ENCODE measurements at regions not wholly inside any gene's neighbourhood (a gene's known extent, or its start where the extent isn't known, plus 50 kb on each side); places are given as distances from the start of the nearest gene placed in this dataset.

DNA sequence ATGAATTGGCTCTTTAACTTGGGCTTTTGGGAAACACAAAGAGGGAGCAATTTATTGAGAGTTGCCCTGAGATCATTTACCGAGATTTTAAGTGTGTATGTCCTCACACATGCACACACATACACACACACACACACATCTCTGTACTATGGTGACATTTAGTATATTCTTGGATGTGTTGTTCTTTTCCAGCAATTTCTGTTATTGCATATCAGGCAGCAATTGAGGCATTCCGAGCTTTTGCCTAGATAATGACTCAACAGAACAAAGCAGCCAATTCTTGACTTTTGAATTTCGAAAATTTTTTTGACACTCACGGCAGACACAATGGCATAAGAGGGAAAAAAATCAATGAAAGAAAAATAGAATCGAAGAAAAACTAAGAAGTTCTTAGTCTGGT lies 248.5 kb downstream of the DUSP6 start:
- Histone ChIP-seq H3K79me2 (ENCODE audit: insufficient read depth) (no peaks in the 10 kb centered on the region), H2AFZ (ENCODE audit: low read depth) (no peak overlapping the region), H3K4me3 (ENCODE audit: low read depth in 2 of 2, low read length in 1 of 2) (no peak overlapping the region), H3K36me3 (replicated peaks in 1 of 2; ENCODE audit: control insufficient read depth in 1 of 2, insufficient read depth in 2 of 2, low read length in 1 of 2) (no peaks in the 10 kb centered on the region), H3F3A (replicated peaks; ENCODE audit: insufficient read depth) (no peaks in the 10 kb centered on the region), H3K4me2 (no peak overlapping the region), H4K20me1 (ENCODE audit: insufficient read depth) (no peaks in the 10 kb centered on the region), H3K9me3 (no peaks in the 10 kb centered on the region), H3K4me1 (ENCODE audit: control insufficient read depth in 1 of 2, insufficient read depth in 2 of 2, low read depth in 1 of 2, low read length in 1 of 2) (peaks cover 10 to 28% of the 10 kb centered on the region in 2 experiments; a peak in 3 of 4 replicates), H3K9ac (no peak overlapping the region), H3K9me2 (no peaks in the 10 kb centered on the region), H3K27me3 (ENCODE audit: insufficient read depth) (no peaks in the 10 kb centered on the region), H3K27ac (ENCODE audit: low read depth in 2 of 2, low read length in 1 of 2) (no peak overlapping the region)
- ChIA-PET POLR2A (no interaction called here), CTCF (no interaction called here)
- 64% methylated on average over 5 of the region's 5 CpGs for WGBS (ENCODE audit: low lambda C conversion rate)
- no peak for DNase-seq
- no peak for TF ChIP-seq YY1 (IDR thresholded peaks at IDR 0.05; ENCODE audit: low read depth)
- no peak for TF ChIP-seq TAF1 (IDR thresholded peaks at IDR 0.05; ENCODE audit: borderline replicate concordance, low read depth, low read length)
- TF ChIP-seq IRF3 (IDR thresholded peaks at IDR 0.05; ENCODE audit: low read depth, low read length) = no peak
- TF ChIP-seq, protein P1, sequence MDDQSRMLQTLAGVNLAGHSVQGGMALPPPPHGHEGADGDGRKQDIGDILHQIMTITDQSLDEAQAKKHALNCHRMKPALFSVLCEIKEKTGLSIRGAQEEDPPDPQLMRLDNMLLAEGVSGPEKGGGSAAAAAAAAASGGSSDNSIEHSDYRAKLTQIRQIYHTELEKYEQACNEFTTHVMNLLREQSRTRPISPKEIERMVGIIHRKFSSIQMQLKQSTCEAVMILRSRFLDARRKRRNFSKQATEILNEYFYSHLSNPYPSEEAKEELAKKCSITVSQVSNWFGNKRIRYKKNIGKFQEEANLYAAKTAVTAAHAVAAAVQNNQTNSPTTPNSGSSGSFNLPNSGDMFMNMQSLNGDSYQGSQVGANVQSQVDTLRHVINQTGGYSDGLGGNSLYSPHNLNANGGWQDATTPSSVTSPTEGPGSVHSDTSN (IDR thresholded peaks at IDR 0.05) = no peak
- no peak for TF ChIP-seq SIN3A (IDR thresholded peaks at IDR 0.05; ENCODE audit: borderline replicate concordance, low read depth, low read length)
- TF ChIP-seq TCF12 (IDR thresholded peaks at IDR 0.05) = no peak
- TF ChIP-seq NFIC (IDR thresholded peaks at IDR 0.05; ENCODE audit: borderline replicate concordance) = no peak
- no peak for TF ChIP-seq EP300 (IDR thresholded peaks at IDR 0.05; ENCODE audit: borderline replicate concordance in 1 of 2, low read depth in 1 of 2, low read length in 1 of 2)
- no peak for TF ChIP-seq USF1 (IDR thresholded peaks at IDR 0.05; ENCODE audit: borderline replicate concordance, low read depth)
- TF ChIP-seq, protein P2, sequence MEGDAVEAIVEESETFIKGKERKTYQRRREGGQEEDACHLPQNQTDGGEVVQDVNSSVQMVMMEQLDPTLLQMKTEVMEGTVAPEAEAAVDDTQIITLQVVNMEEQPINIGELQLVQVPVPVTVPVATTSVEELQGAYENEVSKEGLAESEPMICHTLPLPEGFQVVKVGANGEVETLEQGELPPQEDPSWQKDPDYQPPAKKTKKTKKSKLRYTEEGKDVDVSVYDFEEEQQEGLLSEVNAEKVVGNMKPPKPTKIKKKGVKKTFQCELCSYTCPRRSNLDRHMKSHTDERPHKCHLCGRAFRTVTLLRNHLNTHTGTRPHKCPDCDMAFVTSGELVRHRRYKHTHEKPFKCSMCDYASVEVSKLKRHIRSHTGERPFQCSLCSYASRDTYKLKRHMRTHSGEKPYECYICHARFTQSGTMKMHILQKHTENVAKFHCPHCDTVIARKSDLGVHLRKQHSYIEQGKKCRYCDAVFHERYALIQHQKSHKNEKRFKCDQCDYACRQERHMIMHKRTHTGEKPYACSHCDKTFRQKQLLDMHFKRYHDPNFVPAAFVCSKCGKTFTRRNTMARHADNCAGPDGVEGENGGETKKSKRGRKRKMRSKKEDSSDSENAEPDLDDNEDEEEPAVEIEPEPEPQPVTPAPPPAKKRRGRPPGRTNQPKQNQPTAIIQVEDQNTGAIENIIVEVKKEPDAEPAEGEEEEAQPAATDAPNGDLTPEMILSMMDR (IDR thresholded peaks at IDR 0.05) = no peak
- no peak for TF ChIP-seq ELF1 (IDR thresholded peaks at IDR 0.05)
- no peak for TF ChIP-seq FOXJ3 (CRISPR knock-in tag; IDR thresholded peaks at IDR 0.05)
- TF ChIP-seq MAX (IDR thresholded peaks at IDR 0.05; ENCODE audit: low read depth) = no peak
- TF ChIP-seq ZBTB33 (IDR thresholded peaks at IDR 0.05; ENCODE audit: borderline replicate concordance, low read depth) = no peak
- TF ChIP-seq GATA2 (CRISPR knock-in tag; IDR thresholded peaks at IDR 0.05) = no peak
- no peak for TF ChIP-seq FOSL2 (IDR thresholded peaks at IDR 0.05; ENCODE audit: borderline replicate concordance, low read depth)
- TF ChIP-seq RCOR1 (IDR thresholded peaks at IDR 0.05; ENCODE audit: low read length) = no peak
- TF ChIP-seq REST (IDR thresholded peaks at IDR 0.05; ENCODE audit: low read depth, low read length) = no peak
